Body of pancreas (tissue), 4 donors: ENCODE measurements at regions not wholly inside any gene's neighbourhood (a gene's known extent, or its start where the extent isn't known, plus 50 kb on each side); places are given as distances from the start of the nearest gene placed in this dataset.
A peak's percentile ranks its signal among the peaks of the same experiment; 100 is the strongest.

Experiments used
- ATAC-seq: fragments of 150-250 bp; one replicate; pipeline ENCODE4 v1.9.1; 2016
- DNase-seq, 4 donors: peaks; one replicate each; pipeline ENCODE4 v3.0.0-alpha.2; 2019
- H3K27ac ChIP-seq, 4 donors: fragments of 200-600 bp; sonication (generic); 1 replicate in 3 of 4; 2 replicates in 1 of 4; pipeline versions ENCODE4 v1.5.1 to v1.6.1; 2016 to 2019; ENCODE audit warnings: mild to moderate bottlenecking in 1 of 4, mixed read lengths in 1 of 4, moderate library complexity in 1 of 4
- H3K27me3 ChIP-seq, 2 donors: fragments of 200-600 bp; sonication (generic); one replicate each; pipeline ENCODE4 v1.6.0; 2016; ENCODE audit warnings: mild to moderate bottlenecking in 1 of 2
- H3K36me3 ChIP-seq, 2 donors: fragments of 200-600 bp; sonication (generic); replicated peaks in 1 of 2; 2 replicates each; pipeline ENCODE4 v1.5.1; 2016; ENCODE audit warnings: low read depth in 2 of 2; ENCODE audit not compliant: insufficient read depth in 1 of 2
- H3K4me1 ChIP-seq: fragments of 200-600 bp; sonication (generic); one replicate; pipeline ENCODE4 v1.6.0; 2016
- H3K4me3 ChIP-seq, 2 donors: fragments of 200-600 bp; sonication (generic); 1 replicate in 1 of 2; 2 replicates in 1 of 2; pipeline ENCODE4 v1.5.1; 2016 to 2019
- H3K9me3 ChIP-seq, 3 donors: fragments of 200-600 bp; sonication (generic); 1 replicate in 2 of 3; 2 replicates in 1 of 3; pipeline ENCODE4 v1.5.1; 2016
- CTCF ChIP-seq, 7 experiments: fragments of 450-650 bp in 4 of 7; fragments of 200-600 bp in 3 of 7; sonication (generic) in 3 of 7; IDR thresholded peaks; one replicate each; pipeline ENCODE4 v1.5.1; 2016 to 2019; ENCODE audit warnings: antibody characterized with exemption in 7 of 7
- POLR2A ChIP-seq, 3 donors: fragments of 450-650 bp; IDR thresholded peaks; one replicate each; pipeline ENCODE4 v1.6.1; 2016; ENCODE audit warnings: antibody characterized with exemption in 3 of 3, mild to moderate bottlenecking in 2 of 3
- WGBS, 2 donors: methylation state at CpG; one replicate each; pipeline ENCODE4 v1.1.5; 2017; 5-methylcytosine and 5-hydroxymethylcytosine counted together
- intact Hi-C: fragments of 100-400 bp; cut with DNase I; formaldehyde crosslinking; loops from one replicate; pipeline ENCODE4 v1.15.1; 2023

- 78 to 85% methylated on average over 9 to 12 of the region's 12 CpGs for WGBS, 2 donors
- H3K36me3 ChIP-seq: no peaks in the 10 kb centered on the region
- DNase-seq: no peak
- no peak overlapping the region for H3K4me3 ChIP-seq
- no peak for TF ChIP-seq CTCF (IDR thresholded peaks at IDR 0.05)
- TF ChIP-seq POLR2A (IDR thresholded peaks at IDR 0.05): no peak
- no peaks in the 10 kb centered on the region for H3K9me3 ChIP-seq
- no peaks in the 10 kb centered on the region for H3K27me3 ChIP-seq
- intact Hi-C loops: no loop called here
- no peaks in the 10 kb centered on the region for H3K4me1 ChIP-seq
- H3K27ac ChIP-seq: no peak overlapping the region
- ATAC-seq: no peak
These were observed 270.4 kb downstream of the PTPRU start for GRCh38 chr1:29506678-29507225.

GRCh38 chr1:29505532-29506220 lies 269.4 kb downstream of the PTPRU start:
- DNase-seq (no peak), ATAC-seq (no peak)
- Histone ChIP-seq H3K4me1 (no peaks in the 10 kb centered on the region), H3K9me3 (no peaks in the 10 kb centered on the region), H3K27me3 (no peaks in the 10 kb centered on the region), H3K27ac (no peak overlapping the region), H3K36me3 (no peaks in the 10 kb centered on the region), H3K4me3 (no peak overlapping the region)
- WGBS, 2 donors: 75 to 82% methylated on average over 10 of the region's 10 CpGs
- intact Hi-C loops: no loop called here
- TF ChIP-seq CTCF (IDR thresholded peaks at IDR 0.05): no peak
- TF ChIP-seq POLR2A (IDR thresholded peaks at IDR 0.05): no peak

- no peaks in the 10 kb centered on the region for H3K36me3 ChIP-seq
- whole genome bisulfite sequencing, 2 donors: 84 to 91% methylated on average over 8 of the region's 8 CpGs
- no peaks in the 10 kb centered on the region for H3K9me3 ChIP-seq
- no peak for DNase-seq
- no peak for TF ChIP-seq POLR2A (IDR thresholded peaks at IDR 0.05)
- peak overlapping the region in 1 of 4 donors; percentile 5 for H3K27ac ChIP-seq
- no peak for ATAC-seq
- H3K4me1 ChIP-seq: no peaks in the 10 kb centered on the region
- H3K4me3 ChIP-seq: no peak overlapping the region
- H3K27me3 ChIP-seq: no peaks in the 10 kb centered on the region
- intact Hi-C loops: no loop called here
These were observed 268.5 kb downstream of the PTPRU start for GRCh38 chr1:29504709-29505410.

- intact Hi-C loops: no loop called here
- Histone ChIP-seq H3K4me1 (no peaks in the 10 kb centered on the region), H3K27me3 (no peaks in the 10 kb centered on the region), H3K36me3 (no peaks in the 10 kb centered on the region), H3K27ac (peak overlapping the region in 1 of 4 donors; percentile 5), H3K4me3 (no peak overlapping the region), H3K9me3 (no peaks in the 10 kb centered on the region)
- no peak for DNase-seq
- WGBS, 2 donors: 24 to 38% methylated on average over 4 of the region's 4 CpGs
- ATAC-seq: peak; percentile 62
- TF ChIP-seq CTCF (IDR thresholded peaks at IDR 0.05): no peak
- TF ChIP-seq POLR2A (IDR thresholded peaks at IDR 0.05): no peak
These were observed 267.9 kb downstream of the PTPRU start for GRCh38 chr1:29504196-29504595.

GRCh38 chr1:29502911-29503840 lies 266.9 kb downstream of the PTPRU start:
- TF ChIP-seq CTCF (IDR thresholded peaks at IDR 0.05) (no peak), POLR2A (IDR thresholded peaks at IDR 0.05) (no peak)
- 57% methylated on average over 12 of the region's 12 CpGs for WGBS, 2 donors
- no peaks in the 10 kb centered on the region for H3K36me3 ChIP-seq
- H3K27me3 ChIP-seq: no peaks in the 10 kb centered on the region
- H3K4me1 ChIP-seq: no peaks in the 10 kb centered on the region
- H3K9me3 ChIP-seq: no peaks in the 10 kb centered on the region
- H3K4me3 ChIP-seq: no peak overlapping the region
- ATAC-seq (no peak), DNase-seq (no peak)
- intact Hi-C loops: no loop called here
- H3K27ac ChIP-seq: peak overlapping the region in 1 of 4 donors; percentile 5
